Nephron (organoid): ENCODE measurements at regions not wholly inside any gene's neighbourhood (a gene's known extent, or its start where the extent isn't known, plus 50 kb on each side); places are given as distances from the start of the nearest gene placed in this dataset.
"Not testable (repeated sequence)": the region's sequence is repeated elsewhere in the genome, so short reads cannot be mapped to it uniquely, and the experiment has no call there.

Experiments
- H3K27ac Mint-ChIP-seq, 3 experiments: 2 replicates each; pipeline ENCODE4 v1.8.0; 2020; ENCODE audit warnings: mixed read lengths in 3 of 3, mild to moderate bottlenecking in 2 of 3, moderate library complexity in 1 of 3
- H3K27me3 Mint-ChIP-seq: 2 replicates; pipeline ENCODE4 v1.8.0; 2021; ENCODE audit warnings: low read depth, mild to moderate bottlenecking, moderate library complexity, mixed read lengths
- H3K36me3 Mint-ChIP-seq: 2 replicates; pipeline ENCODE4 v1.8.0; 2020; ENCODE audit warnings: low read depth, mixed read lengths
- H3K4me1 Mint-ChIP-seq: 2 replicates; pipeline ENCODE4 v1.8.0; 2020; ENCODE audit warnings: mixed read lengths
- H3K4me3 Mint-ChIP-seq, 3 experiments: 2 replicates each; pipeline ENCODE4 v1.8.0; 2020; ENCODE audit warnings: mild to moderate bottlenecking in 3 of 3, mixed read lengths in 3 of 3, moderate library complexity in 2 of 3
- H3K9me3 Mint-ChIP-seq: 2 replicates; pipeline ENCODE4 v1.8.0; 2020; ENCODE audit warnings: mixed read lengths
- CTCF ChIP-seq, 3 experiments: fragments of 200-600 bp; sonication (generic); IDR thresholded peaks; one replicate each; pipeline ENCODE4 v1.5.0; 2021; ENCODE audit warnings: antibody characterized with exemption in 3 of 3; ENCODE audit not compliant: unreplicated experiment in 3 of 3

- Mint-ChIP-seq H3K27me3 (no peaks in the 10 kb centered on the region), H3K4me1 (peaks cover 10% of the 10 kb centered on the region), H3K9me3 (no peaks in the 10 kb centered on the region), H3K36me3 (no peaks in the 10 kb centered on the region), H3K27ac (no peak overlapping the region), H3K4me3 (no peak overlapping the region)
- no peak for TF ChIP-seq CTCF (IDR thresholded peaks at IDR 0.05; ENCODE audit: unreplicated experiment in 3 of 3)
Measured at GRCh38 chr1:83493633-83494032, 505.3 kb downstream of the TTLL7 start.

- H3K36me3 Mint-ChIP-seq, result no peaks in the 10 kb centered on the region
- TF ChIP-seq CTCF (IDR thresholded peaks at IDR 0.05; ENCODE audit: unreplicated experiment in 3 of 3), result no peak
- peaks cover 17% of the 10 kb centered on the region for H3K4me1 Mint-ChIP-seq
- H3K9me3 Mint-ChIP-seq, result no peaks in the 10 kb centered on the region
- no peak overlapping the region for H3K4me3 Mint-ChIP-seq
- no peaks in the 10 kb centered on the region for H3K27me3 Mint-ChIP-seq
- peak overlapping the region in 1 of 3 experiments; percentile 37 for H3K27ac Mint-ChIP-seq
Measured at GRCh38 chr1:83491930-83492329, 507.0 kb downstream of the TTLL7 start.

- Mint-ChIP-seq H3K27ac (peak overlapping the region in 1 of 3 experiments; percentile 37), H3K9me3 (no peaks in the 10 kb centered on the region), H3K36me3 (no peaks in the 10 kb centered on the region), H3K27me3 (no peaks in the 10 kb centered on the region), H3K4me1 (peaks cover 17% of the 10 kb centered on the region), H3K4me3 (no peak overlapping the region)
- no peak for TF ChIP-seq CTCF (IDR thresholded peaks at IDR 0.05; ENCODE audit: unreplicated experiment in 3 of 3)
Measured at GRCh38 chr1:83490988-83491387, 507.9 kb downstream of the TTLL7 start.

- Mint-ChIP-seq H3K27ac (peak overlapping the region in 2 of 3 experiments; percentile 22 to 54), H3K4me1 (peaks cover 17% of the 10 kb centered on the region)
- H3K27me3 Mint-ChIP-seq, H3K4me3 Mint-ChIP-seq, H3K9me3 Mint-ChIP-seq, H3K36me3 Mint-ChIP-seq: not testable (repeated sequence)
Measured at GRCh38 chr1:83488105-83488504, 510.8 kb downstream of the TTLL7 start.

GRCh38 chr1:83487460-83487859, 511.5 kb downstream of the TTLL7 start:
- H3K4me1 Mint-ChIP-seq, result peaks cover 17% of the 10 kb centered on the region
- not testable (repeated sequence) for H3K36me3 Mint-ChIP-seq, H3K9me3 Mint-ChIP-seq, H3K4me3 Mint-ChIP-seq, H3K27me3 Mint-ChIP-seq, H3K27ac Mint-ChIP-seq

GRCh38 chr1:83485314-83486019, 513.5 kb downstream of the TTLL7 start:
- not testable (repeated sequence) for H3K36me3 Mint-ChIP-seq, H3K9me3 Mint-ChIP-seq, H3K4me3 Mint-ChIP-seq

GRCh38 chr1:83481284-83481683, 517.6 kb downstream of the TTLL7 start:
- not testable (repeated sequence) for H3K4me1 Mint-ChIP-seq, H3K4me3 Mint-ChIP-seq, H3K27me3 Mint-ChIP-seq, H3K9me3 Mint-ChIP-seq, H3K27ac Mint-ChIP-seq, H3K36me3 Mint-ChIP-seq

More at GRCh38 chr1:83485314-83486019, 513.5 kb downstream of the TTLL7 start:
- H3K4me1 Mint-ChIP-seq, result peaks cover 20% of the 10 kb centered on the region
- not testable (repeated sequence) for H3K27ac Mint-ChIP-seq, H3K27me3 Mint-ChIP-seq

GRCh38 chr1:83479591-83480239, 519.2 kb downstream of the TTLL7 start:
- not testable (repeated sequence) for H3K27ac Mint-ChIP-seq, H3K4me3 Mint-ChIP-seq, H3K9me3 Mint-ChIP-seq, H3K4me1 Mint-ChIP-seq, H3K27me3 Mint-ChIP-seq, H3K36me3 Mint-ChIP-seq

GRCh38 chr1:83478127-83478526, 520.8 kb downstream of the TTLL7 start:
- H3K4me3 Mint-ChIP-seq, H3K4me1 Mint-ChIP-seq, H3K9me3 Mint-ChIP-seq, H3K36me3 Mint-ChIP-seq, H3K27ac Mint-ChIP-seq, H3K27me3 Mint-ChIP-seq: not testable (repeated sequence)

GRCh38 chr1:83476518-83476917, 522.4 kb downstream of the TTLL7 start:
- not testable (repeated sequence) for H3K27ac Mint-ChIP-seq, H3K9me3 Mint-ChIP-seq, H3K27me3 Mint-ChIP-seq, H3K36me3 Mint-ChIP-seq, H3K4me3 Mint-ChIP-seq
- H3K4me1 Mint-ChIP-seq, result peaks cover 17% of the 10 kb centered on the region

- H3K4me3 Mint-ChIP-seq, H3K9me3 Mint-ChIP-seq: not testable (repeated sequence)
Measured at GRCh38 chr1:83474946-83475345, 524.0 kb downstream of the TTLL7 start.

GRCh38 chr1:83473986-83474385, 524.9 kb downstream of the TTLL7 start:
- H3K27ac Mint-ChIP-seq, H3K4me3 Mint-ChIP-seq, H3K36me3 Mint-ChIP-seq, H3K27me3 Mint-ChIP-seq, H3K9me3 Mint-ChIP-seq: not testable (repeated sequence)
- peaks cover 10% of the 10 kb centered on the region for H3K4me1 Mint-ChIP-seq

More at GRCh38 chr1:83474946-83475345, 524.0 kb downstream of the TTLL7 start:
- not testable (repeated sequence) for H3K27ac Mint-ChIP-seq, H3K36me3 Mint-ChIP-seq, H3K27me3 Mint-ChIP-seq
- peaks cover 10% of the 10 kb centered on the region for H3K4me1 Mint-ChIP-seq
